Lung (tissue), 11 donors: ENCODE measurements at regions not wholly inside any gene's neighbourhood (a gene's known extent, or its start where the extent isn't known, plus 50 kb on each side); places are given as distances from the start of the nearest gene placed in this dataset.

Source experiments
- ATAC-seq: fragments of 200-7000 bp; cut with Tn5 transposase; one replicate; pipeline ENCODE4 v1.9.1; 2020; ENCODE audit warnings: moderate number of reproducible peaks; ENCODE audit not compliant: insufficient read depth, low FRiP score
- DNase-seq, 3 donors: peaks; one replicate each; pipeline ENCODE4 v3.0.0-alpha.2; 2013 to 2017
- H3K27ac ChIP-seq, 2 donors: one replicate each; pipeline ENCODE4 v1.5.1; 2013; ENCODE audit warnings: mild to moderate bottlenecking in 2 of 2, moderate library complexity in 2 of 2, control low read depth in 1 of 2, inconsistent platforms in 1 of 2, low read depth in 1 of 2, low read length in 1 of 2
- H3K27me3 ChIP-seq, 3 donors: one replicate each; pipeline ENCODE4 v1.5.1; 2013; ENCODE audit warnings: low read length in 2 of 3; ENCODE audit not compliant: control insufficient read depth in 3 of 3, insufficient read depth in 3 of 3
- H3K36me3 ChIP-seq, 4 donors: one replicate each; pipeline ENCODE4 v1.5.1; 2013; ENCODE audit warnings: low read length in 4 of 4, mild to moderate bottlenecking in 1 of 4, moderate library complexity in 1 of 4; ENCODE audit not compliant: control insufficient read depth in 4 of 4, insufficient read depth in 4 of 4
- H3K4me1 ChIP-seq, 5 donors: one replicate each; pipeline ENCODE4 v1.5.1; 2013; ENCODE audit warnings: low read length in 5 of 5, mild to moderate bottlenecking in 2 of 5, moderate library complexity in 1 of 5; ENCODE audit not compliant: control insufficient read depth in 5 of 5, insufficient read depth in 5 of 5
- H3K4me3 ChIP-seq: one replicate; pipeline ENCODE4 v1.5.1; 2013; ENCODE audit warnings: mild to moderate bottlenecking, control low read depth, moderate library complexity
- H3K9ac ChIP-seq, 2 donors: one replicate each; pipeline ENCODE4 v1.5.1; 2013; ENCODE audit warnings: low read length in 2 of 2, control low read depth in 1 of 2; ENCODE audit not compliant: insufficient read depth in 1 of 2
- H3K9me3 ChIP-seq, 4 donors: one replicate each; pipeline ENCODE4 v1.5.1; 2013; ENCODE audit warnings: low read length in 3 of 4, mild to moderate bottlenecking in 1 of 4, moderate library complexity in 1 of 4; ENCODE audit not compliant: control insufficient read depth in 4 of 4, insufficient read depth in 3 of 4
- CTCF ChIP-seq: IDR thresholded peaks from 2 replicates; pipeline ENCODE4 v1.5.1; 2012; ENCODE audit warnings: mild to moderate bottlenecking; ENCODE audit errors: control extremely low read depth, extremely low read depth
- WGBS, 2 donors: extraction: QIAGEN DNeasy Blood & Tissue Kit; methylation state at CpG; one replicate each; pipeline ENCODE4 v1.1.7; 2013; 5-methylcytosine and 5-hydroxymethylcytosine counted together
- donor health status: control.
- donor health status: control.
- donor health status: Bipolar disorder and iron deficiency.
- donor health status: healthy.
- donor health status: DM: yes; HTN: yes; CAD: no.

GRCh38 chr2:41965173-41965908 lies 82.5 kb upstream of the PKDCC start:
- no peak for ATAC-seq
- 80 to 84% methylated on average over 5 of the region's 5 CpGs for whole genome bisulfite sequencing, 2 donors

GRCh38 chr2:41965909-41966295 lies 81.9 kb upstream of the PKDCC start:
- Histone ChIP-seq H3K27ac (peak overlapping the region in 1 of 2 donors; percentile 20), H3K36me3 (no peaks in the 10 kb centered on the region), H3K9ac (no peak overlapping the region), H3K9me3 (no peaks in the 10 kb centered on the region), H3K4me1 (peaks cover 0 to 59% (median 39%) of the 10 kb centered on the region in 5 donors), H3K4me3 (no peak overlapping the region), H3K27me3 (no peaks in the 10 kb centered on the region)
- WGBS, 2 donors, result 50 to 55% methylated on average over 2 of the region's 2 CpGs
- peak in 2 of 3 donors; percentile 55 to 64 for DNase-seq
- ATAC-seq, result no peak
- TF ChIP-seq CTCF, result no peak

More at GRCh38 chr2:41965173-41965908, 82.5 kb upstream of the PKDCC start:
- no peak overlapping the region for H3K4me3 ChIP-seq
- no peaks in the 10 kb centered on the region for H3K36me3 ChIP-seq
- H3K27me3 ChIP-seq, result no peaks in the 10 kb centered on the region
- no peak overlapping the region for H3K9ac ChIP-seq
- no peaks in the 10 kb centered on the region for H3K9me3 ChIP-seq
- H3K27ac ChIP-seq, result peak overlapping the region in 1 of 2 donors; percentile 20
- no peak for TF ChIP-seq CTCF
- DNase-seq, result no peak
- H3K4me1 ChIP-seq, result peaks cover 0 to 59% (median 39%) of the 10 kb centered on the region in 5 donors

- Histone ChIP-seq H3K27me3 (no peaks in the 10 kb centered on the region), H3K4me3 (no peak overlapping the region), H3K36me3 (no peaks in the 10 kb centered on the region), H3K9ac (no peak overlapping the region), H3K9me3 (no peaks in the 10 kb centered on the region), H3K4me1 (peaks cover 0 to 59% (median 39%) of the 10 kb centered on the region in 5 donors), H3K27ac (no peak overlapping the region)
- no peak for TF ChIP-seq CTCF
- DNase-seq (peak; percentile 85 to 93 (median 89)), ATAC-seq (peak; percentile 65)
- WGBS, 2 donors, result 49 to 58% methylated on average over 10 of the region's 10 CpGs
Observed at GRCh38 chr2:41966431-41966893, 81.4 kb upstream of the PKDCC start.

- Histone ChIP-seq H3K9ac (no peak overlapping the region), H3K9me3 (no peaks in the 10 kb centered on the region), H3K27me3 (no peaks in the 10 kb centered on the region), H3K27ac (no peak overlapping the region), H3K4me1 (peaks cover 0 to 59% (median 39%) of the 10 kb centered on the region in 5 donors), H3K36me3 (no peaks in the 10 kb centered on the region), H3K4me3 (no peak overlapping the region)
- no peak for TF ChIP-seq CTCF
- DNase-seq, result no peak
- WGBS, 2 donors, result 74 to 76% methylated on average over 8 of the region's 8 CpGs
- peak; percentile 5 for ATAC-seq
Observed at GRCh38 chr2:41966920-41967319, 80.9 kb upstream of the PKDCC start.
